ENCODE measurements at regions not wholly inside any gene's neighbourhood (a gene's known extent, or its start where the extent isn't known, plus 50 kb on each side); places are given as distances from the start of the nearest gene placed in this dataset.

DNA sequence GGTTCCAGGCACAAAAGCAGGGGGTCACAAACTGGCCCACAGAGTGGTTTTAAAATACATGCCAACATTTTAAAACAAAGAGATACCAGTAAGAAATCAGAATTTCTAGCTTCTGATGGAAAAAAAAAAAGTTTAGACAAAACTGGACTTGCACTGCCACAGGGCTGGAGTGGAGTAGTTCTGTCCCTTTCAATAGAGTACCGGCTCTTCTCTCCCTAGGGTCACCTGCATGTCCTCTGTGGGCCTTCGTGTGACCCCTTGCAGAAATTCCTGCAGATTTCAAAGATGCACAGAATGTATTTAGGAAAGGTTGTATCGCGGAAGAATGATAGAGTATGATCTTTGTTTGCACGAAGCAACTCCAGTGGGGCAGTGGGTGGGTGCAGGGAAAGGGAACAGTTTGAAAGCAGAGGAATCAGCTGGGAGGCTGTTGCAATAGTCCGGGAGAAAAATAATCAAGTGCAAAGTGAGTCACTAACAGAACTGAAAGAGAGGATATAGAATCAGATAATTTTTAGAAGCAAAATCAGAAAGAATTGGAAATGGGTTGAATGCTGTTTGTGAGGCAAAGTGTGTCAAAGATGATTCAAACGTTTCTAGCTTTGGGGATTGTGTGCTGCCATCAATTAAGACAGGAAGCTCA is 97.3 kb upstream of the STXBP5 start:
- TF ChIP-seq, protein P1, sequence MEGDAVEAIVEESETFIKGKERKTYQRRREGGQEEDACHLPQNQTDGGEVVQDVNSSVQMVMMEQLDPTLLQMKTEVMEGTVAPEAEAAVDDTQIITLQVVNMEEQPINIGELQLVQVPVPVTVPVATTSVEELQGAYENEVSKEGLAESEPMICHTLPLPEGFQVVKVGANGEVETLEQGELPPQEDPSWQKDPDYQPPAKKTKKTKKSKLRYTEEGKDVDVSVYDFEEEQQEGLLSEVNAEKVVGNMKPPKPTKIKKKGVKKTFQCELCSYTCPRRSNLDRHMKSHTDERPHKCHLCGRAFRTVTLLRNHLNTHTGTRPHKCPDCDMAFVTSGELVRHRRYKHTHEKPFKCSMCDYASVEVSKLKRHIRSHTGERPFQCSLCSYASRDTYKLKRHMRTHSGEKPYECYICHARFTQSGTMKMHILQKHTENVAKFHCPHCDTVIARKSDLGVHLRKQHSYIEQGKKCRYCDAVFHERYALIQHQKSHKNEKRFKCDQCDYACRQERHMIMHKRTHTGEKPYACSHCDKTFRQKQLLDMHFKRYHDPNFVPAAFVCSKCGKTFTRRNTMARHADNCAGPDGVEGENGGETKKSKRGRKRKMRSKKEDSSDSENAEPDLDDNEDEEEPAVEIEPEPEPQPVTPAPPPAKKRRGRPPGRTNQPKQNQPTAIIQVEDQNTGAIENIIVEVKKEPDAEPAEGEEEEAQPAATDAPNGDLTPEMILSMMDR (IDR thresholded peaks at IDR 0.05), result no peak
- TF ChIP-seq POLR2A (IDR thresholded peaks at IDR 0.05), result no peak

All from ovary (tissue), 3 donors.